Activated CD8-positive, alpha-beta memory T cell treated with anti-CD3 and anti-CD28 coated beads for 24 hours (primary cell): ENCODE measurements at regions not wholly inside any gene's neighbourhood (a gene's known extent, or its start where the extent isn't known, plus 50 kb on each side); places are given as distances from the start of the nearest gene placed in this dataset.

Source experiments
- DNase-seq: peaks from one replicate; pipeline ENCODE4 v3.0.0-alpha.2; 2020

GRCh38 chr2:217685255-217685605 lies 317.6 kb downstream of the TNS1 start:
- DNase-seq, result no peak

GRCh38 chr2:217684431-217685254 lies 318.2 kb downstream of the TNS1 start:
- DNase-seq, result no peak

GRCh38 chr2:217683106-217683870 lies 319.5 kb downstream of the TNS1 start:
- no peak for DNase-seq

- DNase-seq, result no peak
Measured at GRCh38 chr2:217681791-217682190, 321.0 kb downstream of the TNS1 start.

- DNase-seq, result no peak
Measured at GRCh38 chr2:217680381-217680780, 322.4 kb downstream of the TNS1 start.

GRCh38 chr2:217673627-217674026 lies 329.2 kb downstream of the TNS1 start:
- no peak for DNase-seq

GRCh38 chr2:217672472-217672871 lies 330.3 kb downstream of the TNS1 start:
- DNase-seq, result no peak

- DNase-seq, result no peak
Measured at GRCh38 chr2:217671871-217672270, 330.9 kb downstream of the TNS1 start.

- no peak for DNase-seq
Measured at GRCh38 chr2:217671075-217671474, 331.7 kb downstream of the TNS1 start.

GRCh38 chr2:217669831-217670230 lies 333.0 kb downstream of the TNS1 start:
- no peak for DNase-seq

GRCh38 chr2:217667512-217667911 lies 335.3 kb downstream of the TNS1 start:
- DNase-seq, result no peak

- DNase-seq, result no peak
Measured at GRCh38 chr2:217667035-217667434, 335.8 kb downstream of the TNS1 start.

GRCh38 chr2:217666338-217666737 lies 336.5 kb downstream of the TNS1 start:
- DNase-seq, result no peak

- DNase-seq, result no peak
Measured at GRCh38 chr2:217664761-217665160, 338.0 kb downstream of the TNS1 start.

- DNase-seq, result no peak
Measured at GRCh38 chr2:217662984-217663602, 339.7 kb downstream of the TNS1 start.

- DNase-seq, result no peak
Measured at GRCh38 chr2:217661378-217661777, 341.4 kb downstream of the TNS1 start.

- no peak for DNase-seq
Measured at GRCh38 chr2:217660423-217660822, 342.4 kb downstream of the TNS1 start.

GRCh38 chr2:217658806-217659205 lies 344.0 kb downstream of the TNS1 start:
- DNase-seq, result no peak

GRCh38 chr2:217657252-217657651 lies 345.5 kb downstream of the TNS1 start:
- no peak for DNase-seq

GRCh38 chr2:217656316-217656715 lies 346.5 kb downstream of the TNS1 start:
- no peak for DNase-seq

- DNase-seq, result no peak
Measured at GRCh38 chr2:217655651-217656050, 347.1 kb downstream of the TNS1 start.

- no peak for DNase-seq
Measured at GRCh38 chr2:217654168-217654567, 348.6 kb downstream of the TNS1 start.

GRCh38 chr2:217652761-217653639 lies 349.8 kb downstream of the TNS1 start:
- no peak for DNase-seq
